Head of caudate nucleus (tissue), 42 donors: ENCODE measurements at regions not wholly inside any gene's neighbourhood (a gene's known extent, or its start where the extent isn't known, plus 50 kb on each side); places are given as distances from the start of the nearest gene placed in this dataset.
A peak's percentile ranks its signal among the peaks of the same experiment; 100 is the strongest.

Experiments
- DNase-seq, 42 donors: peaks; one replicate each; pipeline versions ENCODE4 v3.0.0 to v3.0.0-alpha.2; 2020 to 2021; ENCODE audit warnings: mixed read lengths in 7 of 42
- intact Hi-C: fragments of 100-400 bp; cut with DNase I; formaldehyde crosslinking; loops from one replicate; pipeline ENCODE4 v1.15.0; 2022

- intact Hi-C loops: no loop called here
- DNase-seq: no peak
Measured at GRCh38 chr13:59330764-59331163, 833.0 kb downstream of the DIAPH3 start.

- DNase-seq: no peak
- intact Hi-C loops: no loop called here
Measured at GRCh38 chr13:59332966-59333365, 830.8 kb downstream of the DIAPH3 start.

- intact Hi-C loops: no loop called here
- DNase-seq: no peak
Measured at GRCh38 chr13:59337070-59337469, 826.7 kb downstream of the DIAPH3 start.

- no peak for DNase-seq
- intact Hi-C loops: no loop called here
Measured at GRCh38 chr13:59340151-59340550, 823.6 kb downstream of the DIAPH3 start.

GRCh38 chr13:59340581-59340980 is 823.1 kb downstream of the DIAPH3 start:
- intact Hi-C loops: no loop called here

GRCh38 chr13:59342400-59342799 is 821.3 kb downstream of the DIAPH3 start:
- no peak for DNase-seq
- intact Hi-C loops: no loop called here

More at GRCh38 chr13:59340581-59340980, 823.1 kb downstream of the DIAPH3 start:
- DNase-seq: no peak

GRCh38 chr13:59343132-59343531 is 820.6 kb downstream of the DIAPH3 start:
- intact Hi-C loops: no loop called here
- peak in 3 of 42 donors; percentile 12 to 49 (median 44) for DNase-seq

GRCh38 chr13:59343993-59344822 is 819.5 kb downstream of the DIAPH3 start:
- intact Hi-C loops: no loop called here
- DNase-seq: no peak

GRCh38 chr13:59345311-59345710 is 818.4 kb downstream of the DIAPH3 start:
- no peak for DNase-seq
- intact Hi-C loops: no loop called here

- peak in 16 of 42 donors; percentile 6 to 70 (median 20) for DNase-seq
- intact Hi-C loops: no loop called here
Measured at GRCh38 chr13:59346999-59347723, 816.6 kb downstream of the DIAPH3 start.

GRCh38 chr13:59348617-59349016 is 815.1 kb downstream of the DIAPH3 start:
- no peak for DNase-seq
- intact Hi-C loops: no loop called here

GRCh38 chr13:59352600-59352999 is 811.1 kb downstream of the DIAPH3 start:
- intact Hi-C loops: no loop called here
- no peak for DNase-seq

- DNase-seq: no peak
- intact Hi-C loops: no loop called here
Measured at GRCh38 chr13:59354665-59355369, 808.9 kb downstream of the DIAPH3 start.

GRCh38 chr13:59356607-59357006 is 807.1 kb downstream of the DIAPH3 start:
- peak in 9 of 42 donors; percentile 2 to 47 (median 18) for DNase-seq
- intact Hi-C loops: no loop called here

- no peak for DNase-seq
- intact Hi-C loops: no loop called here
Measured at GRCh38 chr13:59358014-59358413, 805.7 kb downstream of the DIAPH3 start.

- intact Hi-C loops: no loop called here
- DNase-seq: peak in 3 of 42 donors; percentile 5 to 36 (median 8)
Measured at GRCh38 chr13:59360108-59360507, 803.6 kb downstream of the DIAPH3 start.

- DNase-seq: no peak
- intact Hi-C loops: no loop called here
Measured at GRCh38 chr13:59360916-59361315, 802.8 kb downstream of the DIAPH3 start.

GRCh38 chr13:59363313-59363712 is 800.4 kb downstream of the DIAPH3 start:
- no peak for DNase-seq
- intact Hi-C loops: no loop called here

- no peak for DNase-seq
- intact Hi-C loops: no loop called here
Measured at GRCh38 chr13:59363947-59364346, 799.8 kb downstream of the DIAPH3 start.

- intact Hi-C loops: no loop called here
- DNase-seq: peak in 1 of 42 donors; percentile 18
Measured at GRCh38 chr13:59364641-59365085, 799.1 kb downstream of the DIAPH3 start.
